CD14-positive monocyte (primary cell): ENCODE measurements at regions not wholly inside any gene's neighbourhood (a gene's known extent, or its start where the extent isn't known, plus 50 kb on each side); places are given as distances from the start of the nearest gene placed in this dataset.

Experiments
- DNase-seq, 3 donors: peaks; one replicate each; pipeline ENCODE4 v3.0.0-alpha.2; 2011 to 2022
- H2AFZ ChIP-seq: 2 replicates; pipeline ENCODE4 v1.6.0; 2012; ENCODE audit warnings: mild to moderate bottlenecking, low read depth, low read length, inconsistent platforms; ENCODE audit not compliant: insufficient read depth, poor library complexity, severe bottlenecking
- H3K27ac ChIP-seq, 2 donors: 1 replicate in 1 of 2; 2 replicates in 1 of 2; pipeline ENCODE4 v1.5.1; 2012 to 2013; ENCODE audit warnings: low read length in 2 of 2, control low read depth in 1 of 2, inconsistent platforms in 1 of 2, low read depth in 1 of 2, mild to moderate bottlenecking in 1 of 2
- H3K27me3 ChIP-seq, 2 donors: one replicate each; pipeline versions ENCODE4 v1.6.0 to v1.6.1; 2011 to 2013; ENCODE audit warnings: low read length in 2 of 2; ENCODE audit not compliant: control insufficient read depth in 2 of 2, insufficient read depth in 2 of 2
- H3K36me3 ChIP-seq, 2 donors: replicated peaks in 1 of 2; 1 replicate in 1 of 2; 2 replicates in 1 of 2; pipeline versions ENCODE4 v1.5.1 to v1.6.1; 2012 to 2013; ENCODE audit warnings: low read length in 2 of 2, control low read depth in 1 of 2, inconsistent platforms in 1 of 2, mild to moderate bottlenecking in 1 of 2; ENCODE audit not compliant: insufficient read depth in 2 of 2, control insufficient read depth in 1 of 2
- H3K4me1 ChIP-seq, 2 donors: 1 replicate in 1 of 2; 2 replicates in 1 of 2; pipeline versions ENCODE4 v1.5.1 to v1.6.1; 2012 to 2013; ENCODE audit warnings: low read length in 2 of 2, control low read depth in 1 of 2, inconsistent platforms in 1 of 2, mild to moderate bottlenecking in 1 of 2, moderate library complexity in 1 of 2; ENCODE audit not compliant: insufficient read depth in 2 of 2, control insufficient read depth in 1 of 2
- H3K4me2 ChIP-seq: replicated peaks from 2 replicates; pipeline ENCODE3; 2012; ENCODE audit warnings: low read length, moderate library complexity, mild to moderate bottlenecking; ENCODE audit not compliant: poor library complexity, severe bottlenecking; ENCODE audit errors: extremely low read depth
- H3K4me3 ChIP-seq, 3 experiments: fragments of 200-600 bp in 1 of 3; sonication (generic) in 1 of 3; replicated peaks in 1 of 3; 1 replicate in 2 of 3; 2 replicates in 1 of 3; pipeline ENCODE4 v1.5.1; 2011 to 2013; ENCODE audit warnings: low read length in 3 of 3, mild to moderate bottlenecking in 3 of 3, control low read depth in 2 of 3, low read depth in 2 of 3, inconsistent platforms in 1 of 3, moderate library complexity in 1 of 3
- H3K79me2 ChIP-seq: 2 replicates; pipeline ENCODE4 v1.6.0; 2012; ENCODE audit warnings: mild to moderate bottlenecking, control low read depth, inconsistent platforms, low read length, moderate library complexity; ENCODE audit not compliant: insufficient read depth
- H3K9ac ChIP-seq: 2 replicates; pipeline ENCODE4 v1.6.0; 2017; ENCODE audit warnings: low read length, mild to moderate bottlenecking; ENCODE audit not compliant: insufficient read depth, poor library complexity, severe bottlenecking
- H3K9me3 ChIP-seq, 2 donors: replicated peaks in 1 of 2; 1 replicate in 1 of 2; 2 replicates in 1 of 2; pipeline versions ENCODE4 v1.5.1 to v1.6.1; 2012 to 2013; ENCODE audit warnings: low read length in 2 of 2, control low read depth in 1 of 2; ENCODE audit not compliant: control insufficient read depth in 1 of 2, insufficient read depth in 1 of 2
- H4K20me1 ChIP-seq: 2 replicates; pipeline ENCODE4 v1.6.0; 2012; ENCODE audit warnings: mild to moderate bottlenecking, low read length, control low read depth, moderate library complexity; ENCODE audit not compliant: insufficient read depth
- H3K27ac Mint-ChIP-seq, 7 donors: one replicate each; pipeline ENCODE4 v1.8.0; 2020; ENCODE audit warnings: mild to moderate bottlenecking in 7 of 7, mixed read lengths in 7 of 7, moderate library complexity in 6 of 7, inconsistent platforms in 2 of 7
- H3K27me3 Mint-ChIP-seq, 3 donors: one replicate each; pipeline ENCODE4 v1.8.0; 2021 to 2022; ENCODE audit warnings: low read depth in 3 of 3, mild to moderate bottlenecking in 3 of 3, mixed read lengths in 3 of 3, moderate library complexity in 3 of 3, inconsistent platforms in 1 of 3
- H3K36me3 Mint-ChIP-seq, 2 donors: one replicate each; pipeline ENCODE4 v1.8.0; 2020; ENCODE audit warnings: mixed read lengths in 2 of 2, inconsistent platforms in 1 of 2, mild to moderate bottlenecking in 1 of 2
- H3K4me1 Mint-ChIP-seq: one replicate; pipeline ENCODE4 v1.8.0; 2020; ENCODE audit warnings: mild to moderate bottlenecking, mixed read lengths
- H3K4me3 Mint-ChIP-seq, 2 donors: one replicate each; pipeline ENCODE4 v1.8.0; 2020; ENCODE audit warnings: mild to moderate bottlenecking in 2 of 2, mixed read lengths in 2 of 2, moderate library complexity in 1 of 2
- H3K9me3 Mint-ChIP-seq, 7 donors: one replicate each; pipeline ENCODE4 v1.8.0; 2020 to 2022; ENCODE audit warnings: mixed read lengths in 7 of 7, mild to moderate bottlenecking in 6 of 7, moderate library complexity in 6 of 7, inconsistent platforms in 2 of 7
- CTCF ChIP-seq: fragments of 200-600 bp; IDR thresholded peaks from one replicate; pipeline ENCODE4 v1.8.0; 2022; ENCODE audit warnings: antibody characterized with exemption, mild to moderate bottlenecking
- WGBS: methylation state at CpG from one replicate; pipeline ENCODE4 v1.1.5; 2013; ENCODE audit warnings: missing lambda C conversion rate; ENCODE audit not compliant: insufficient coverage; 5-methylcytosine and 5-hydroxymethylcytosine counted together
- intact Hi-C, 2 donors: fragments of 100-400 bp; cut with micrococcal nuclease; formaldehyde crosslinking; loops; one replicate each; pipeline versions ENCODE4 v1.15.0 to v1.15.1; 2023

GRCh38 chr17:68184141-68184571, 63.7 kb upstream of the AMZ2 start:
- Histone ChIP-seq H3K27ac (no peak overlapping the region), H3K4me3 (no peak overlapping the region), H3K9ac (no peak overlapping the region), H3K4me2 (no peak overlapping the region), H3K79me2 (no peaks in the 10 kb centered on the region), H2AFZ (no peak overlapping the region), H3K4me1 (no peaks in the 10 kb centered on the region), H4K20me1 (no peaks in the 10 kb centered on the region), H3K27me3 (no peaks in the 10 kb centered on the region), H3K9me3 (no peaks in the 10 kb centered on the region), H3K36me3 (no peaks in the 10 kb centered on the region)
- no peak for DNase-seq
- intact Hi-C loops: no loop called here
- Mint-ChIP-seq H3K27ac (no peak overlapping the region), H3K4me3 (no peak overlapping the region), H3K36me3 (no peaks in the 10 kb centered on the region), H3K9me3 (peaks cover 0 to 8% (median 5%) of the 10 kb centered on the region in 7 donors), H3K27me3 (peaks cover 0 to 4% (median 2%) of the 10 kb centered on the region in 3 donors), H3K4me1 (peaks cover 8% of the 10 kb centered on the region)
- no peak for TF ChIP-seq CTCF
- WGBS: 91% methylated on average over 7 of the region's 10 CpGs

- H3K27ac ChIP-seq: no peak overlapping the region
- Mint-ChIP-seq H3K27me3 (peaks cover 2 to 6% (median 4%) of the 10 kb centered on the region in 3 donors), H3K27ac (peak overlapping the region in 1 of 7 donors; percentile 10), H3K4me1 (peaks cover 8% of the 10 kb centered on the region), H3K36me3 (no peaks in the 10 kb centered on the region), H3K4me3 (no peak overlapping the region), H3K9me3 (peaks cover 0 to 8% (median 5%) of the 10 kb centered on the region in 7 donors)
- H2AFZ ChIP-seq: no peak overlapping the region
- intact Hi-C loops: no loop called here
- no peaks in the 10 kb centered on the region for H4K20me1 ChIP-seq
- H3K4me3 ChIP-seq: no peak overlapping the region
- no peaks in the 10 kb centered on the region for H3K9me3 ChIP-seq
- no CpG with 5 or more reads among the region's 4 CpGs for WGBS
- TF ChIP-seq CTCF: no peak
- no peak overlapping the region for H3K4me2 ChIP-seq
- no peaks in the 10 kb centered on the region for H3K36me3 ChIP-seq
- DNase-seq: no peak
- no peak overlapping the region for H3K9ac ChIP-seq
- no peaks in the 10 kb centered on the region for H3K4me1 ChIP-seq
- H3K27me3 ChIP-seq: no peaks in the 10 kb centered on the region
- H3K79me2 ChIP-seq: no peaks in the 10 kb centered on the region
Measured at GRCh38 chr17:68184816-68185436, 62.9 kb upstream of the AMZ2 start.
